Suprapubic skin (tissue), 4 donors: ENCODE measurements at regions not wholly inside any gene's neighbourhood (a gene's known extent, or its start where the extent isn't known, plus 50 kb on each side); places are given as distances from the start of the nearest gene placed in this dataset.

ENCODE experiments used
- DNase-seq, 2 donors: peaks; one replicate each; pipeline ENCODE4 v3.0.0-alpha.2; 2019; ENCODE audit warnings: low spot score in 2 of 2
- H3K27ac ChIP-seq: fragments of 200-600 bp; sonication (generic); one replicate; pipeline ENCODE4 v1.5.1; 2019
- H3K27me3 ChIP-seq: fragments of 200-600 bp; sonication (generic); one replicate; pipeline ENCODE4 v1.5.1; 2019
- H3K36me3 ChIP-seq: fragments of 200-600 bp; sonication (generic); one replicate; pipeline ENCODE4 v1.5.1; 2019
- H3K4me1 ChIP-seq: fragments of 200-600 bp; sonication (generic); one replicate; pipeline ENCODE4 v1.5.1; 2019
- H3K4me3 ChIP-seq: fragments of 200-600 bp; sonication (generic); one replicate; pipeline ENCODE4 v1.5.1; 2019; ENCODE audit warnings: mild to moderate bottlenecking
- H3K9me3 ChIP-seq: fragments of 200-600 bp; sonication (generic); one replicate; pipeline ENCODE4 v1.5.1; 2019
- CTCF ChIP-seq, 2 donors: fragments of 200-600 bp in 1 of 2; fragments of 450-650 bp in 1 of 2; sonication (generic) in 1 of 2; IDR thresholded peaks; one replicate each; pipeline ENCODE4 v1.5.1; 2016 to 2019; ENCODE audit warnings: antibody characterized with exemption in 2 of 2, mild to moderate bottlenecking in 1 of 2, moderate library complexity in 1 of 2
- EP300 ChIP-seq: sonication (generic); formaldehyde crosslinking; IDR thresholded peaks from one replicate; pipeline ENCODE4 v1.6.1; 2017; ENCODE audit warnings: antibody characterized with exemption
- POLR2A ChIP-seq, 2 donors: fragments of 450-650 bp; IDR thresholded peaks; one replicate each; pipeline ENCODE4 v1.6.1; 2017; ENCODE audit warnings: antibody characterized with exemption in 2 of 2, mild to moderate bottlenecking in 2 of 2, moderate library complexity in 2 of 2
- POLR2AphosphoS5 ChIP-seq, 3 donors: sonication (generic); formaldehyde crosslinking; IDR thresholded peaks; one replicate each; pipeline ENCODE4 v1.6.1; 2017; ENCODE audit warnings: antibody characterized with exemption in 3 of 3
- WGBS: methylation state at CpG from one replicate; pipeline ENCODE4 v1.1.5; 2018; 5-methylcytosine and 5-hydroxymethylcytosine counted together

- 84% methylated on average over 3 of the region's 3 CpGs for WGBS
- no peaks in the 10 kb centered on the region for H3K36me3 ChIP-seq
- DNase-seq: no peak
- no peak for TF ChIP-seq EP300
- no peak for TF ChIP-seq POLR2AphosphoS5 (IDR thresholded peaks at IDR 0.05)
- TF ChIP-seq POLR2A (IDR thresholded peaks at IDR 0.05): no peak
- no peak for TF ChIP-seq CTCF (IDR thresholded peaks at IDR 0.05)
- no peak overlapping the region for H3K27ac ChIP-seq
- H3K4me1 ChIP-seq: no peaks in the 10 kb centered on the region
- H3K9me3 ChIP-seq: no peaks in the 10 kb centered on the region
- no peaks in the 10 kb centered on the region for H3K27me3 ChIP-seq
- no peak overlapping the region for H3K4me3 ChIP-seq
Observed at GRCh38 chr2:41381701-41382100, 666.1 kb upstream of the PKDCC start.

GRCh38 chr2:41387519-41387918 lies 660.3 kb upstream of the PKDCC start:
- TF ChIP-seq POLR2AphosphoS5 (IDR thresholded peaks at IDR 0.05) (no peak), POLR2A (IDR thresholded peaks at IDR 0.05) (no peak), EP300 (no peak), CTCF (IDR thresholded peaks at IDR 0.05) (no peak)
- DNase-seq: no peak
- no peaks in the 10 kb centered on the region for H3K27me3 ChIP-seq
- H3K4me1 ChIP-seq: no peaks in the 10 kb centered on the region
- no peak overlapping the region for H3K4me3 ChIP-seq
- no peaks in the 10 kb centered on the region for H3K36me3 ChIP-seq
- no peaks in the 10 kb centered on the region for H3K9me3 ChIP-seq
- H3K27ac ChIP-seq: no peak overlapping the region
- WGBS: 76% methylated on average over 2 of the region's 2 CpGs

GRCh38 chr2:41393621-41394020 lies 654.2 kb upstream of the PKDCC start:
- no peaks in the 10 kb centered on the region for H3K27me3 ChIP-seq
- H3K4me3 ChIP-seq: no peak overlapping the region
- H3K9me3 ChIP-seq: no peaks in the 10 kb centered on the region
- DNase-seq: no peak
- no peak overlapping the region for H3K27ac ChIP-seq
- WGBS: 78% methylated on average over 1 of the region's 1 CpG
- H3K36me3 ChIP-seq: no peaks in the 10 kb centered on the region
- TF ChIP-seq POLR2A (IDR thresholded peaks at IDR 0.05): no peak
- no peak for TF ChIP-seq CTCF (IDR thresholded peaks at IDR 0.05)
- no peak for TF ChIP-seq POLR2AphosphoS5 (IDR thresholded peaks at IDR 0.05)
- TF ChIP-seq EP300: no peak
- no peaks in the 10 kb centered on the region for H3K4me1 ChIP-seq

- no peak for TF ChIP-seq POLR2AphosphoS5 (IDR thresholded peaks at IDR 0.05)
- no peak for TF ChIP-seq EP300
- TF ChIP-seq CTCF (IDR thresholded peaks at IDR 0.05): no peak
- no peak for TF ChIP-seq POLR2A (IDR thresholded peaks at IDR 0.05)
- Histone ChIP-seq H3K9me3 (no peaks in the 10 kb centered on the region), H3K27me3 (no peaks in the 10 kb centered on the region), H3K27ac (no peak overlapping the region), H3K36me3 (no peaks in the 10 kb centered on the region), H3K4me3 (no peak overlapping the region), H3K4me1 (no peaks in the 10 kb centered on the region)
- 76% methylated on average over 1 of the region's 1 CpG for WGBS
- DNase-seq: no peak
Observed at GRCh38 chr2:41394541-41394940, 653.3 kb upstream of the PKDCC start.

- DNase-seq: no peak
- no peak overlapping the region for H3K4me3 ChIP-seq
- WGBS: 96% methylated on average over 3 of the region's 3 CpGs
- H3K27ac ChIP-seq: no peak overlapping the region
- no peaks in the 10 kb centered on the region for H3K4me1 ChIP-seq
- H3K9me3 ChIP-seq: no peaks in the 10 kb centered on the region
- TF ChIP-seq POLR2A (IDR thresholded peaks at IDR 0.05): no peak
- TF ChIP-seq EP300: no peak
- TF ChIP-seq POLR2AphosphoS5 (IDR thresholded peaks at IDR 0.05): no peak
- TF ChIP-seq CTCF (IDR thresholded peaks at IDR 0.05): no peak
- no peaks in the 10 kb centered on the region for H3K36me3 ChIP-seq
- H3K27me3 ChIP-seq: no peaks in the 10 kb centered on the region
Observed at GRCh38 chr2:41395692-41396091, 652.1 kb upstream of the PKDCC start.
